Activated CD4-positive, alpha-beta T cell treated with anti-CD3 and anti-CD28 coated beads, Interleukin-2, amount 50 U/mL, for 24 hours (primary cell): ENCODE measurements at regions not wholly inside any gene's neighbourhood (a gene's known extent, or its start where the extent isn't known, plus 50 kb on each side); places are given as distances from the start of the nearest gene placed in this dataset.
"Not testable (repeated sequence)": the region's sequence is repeated elsewhere in the genome, so short reads cannot be mapped to it uniquely, and the experiment has no call there.

Experiments used
- DNase-seq, 2 donors: peaks; one replicate each; pipeline ENCODE4 v3.0.0-alpha.2; 2020; ENCODE audit warnings: low read depth in 1 of 2, low spot score in 1 of 2

DNA sequence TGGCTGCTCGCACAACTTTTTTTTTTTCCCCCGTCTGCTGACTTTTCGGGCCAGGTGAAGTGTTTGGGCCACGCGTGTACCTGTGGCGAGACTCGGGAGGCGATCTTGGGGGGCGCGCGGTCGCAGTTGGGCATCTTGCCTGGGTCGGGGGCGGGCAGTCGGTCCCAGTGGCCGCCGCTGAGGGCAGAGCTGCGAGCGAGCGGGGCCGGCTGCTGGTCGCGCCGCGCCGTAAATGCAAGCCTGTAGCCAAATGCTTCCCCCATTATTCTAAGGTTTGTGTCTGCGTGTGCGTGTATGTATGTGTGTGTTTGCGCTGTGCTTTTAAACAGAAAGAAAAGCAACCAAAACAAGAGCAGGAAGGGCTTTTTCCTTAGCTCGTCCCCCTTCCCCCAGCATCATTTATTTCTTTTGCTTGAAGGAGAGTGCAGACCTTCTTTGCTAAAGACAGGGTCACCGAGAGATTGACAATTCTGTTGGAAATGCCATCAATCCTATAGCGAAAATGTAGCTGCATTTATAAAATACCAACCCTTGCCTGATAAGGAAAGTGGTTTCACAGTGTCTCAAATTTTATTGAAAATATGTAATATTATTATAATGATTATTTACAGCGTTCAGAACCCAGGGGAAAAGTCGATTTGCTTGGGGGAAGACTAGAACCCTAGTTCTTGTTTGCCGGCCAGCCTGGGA, 143.2 kb upstream of the ZNF536 start:
- DNase-seq: no peak

- DNase-seq: no peak
Measured at GRCh38 chr19:30229525-30230174, 142.5 kb upstream of the ZNF536 start.

DNA sequence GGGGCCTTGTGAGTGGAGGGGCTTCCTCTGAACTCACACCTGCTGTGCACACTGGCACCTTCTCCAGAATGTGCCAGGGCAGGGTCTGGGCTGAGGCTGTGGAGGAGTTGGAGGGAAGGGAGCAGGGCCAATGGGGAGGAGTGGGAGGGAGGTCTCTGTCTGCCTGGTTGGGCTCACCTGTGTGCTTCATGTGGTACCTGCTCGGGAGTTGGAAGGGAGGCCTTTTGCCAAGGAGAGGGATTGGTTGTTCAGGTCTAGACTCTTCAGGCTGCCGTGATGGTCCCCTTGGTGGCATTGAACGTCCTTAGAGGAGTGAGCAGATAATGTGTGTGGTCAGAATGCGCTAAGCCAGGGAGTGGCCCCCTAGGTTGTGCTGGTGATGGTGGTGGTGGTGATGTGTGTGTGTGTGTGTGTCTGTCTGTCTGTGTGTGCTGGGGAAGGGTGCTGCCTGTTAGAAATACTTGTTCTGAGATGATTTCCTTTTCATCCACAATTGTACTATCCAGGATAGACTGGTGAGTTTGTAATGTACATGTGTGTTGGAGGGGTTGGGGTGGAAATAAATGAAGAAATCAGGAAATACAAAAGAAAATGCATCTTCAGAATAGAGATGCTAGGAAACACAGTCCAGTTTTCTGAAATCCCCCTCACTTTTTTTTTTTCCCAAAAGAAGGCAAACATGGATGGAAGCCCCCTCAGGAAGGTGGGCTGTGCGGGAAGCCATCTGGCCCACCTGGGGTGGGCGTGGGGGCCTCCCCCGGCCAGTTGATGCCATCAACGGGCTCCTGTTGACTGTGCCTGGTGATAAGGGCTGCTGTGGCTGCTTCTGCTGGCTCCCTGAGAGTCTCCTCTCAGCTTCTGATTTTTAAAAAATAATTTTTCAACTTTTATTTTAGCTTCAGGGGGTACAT, 140.5 kb upstream of the ZNF536 start:
- DNase-seq: no peak

DNA sequence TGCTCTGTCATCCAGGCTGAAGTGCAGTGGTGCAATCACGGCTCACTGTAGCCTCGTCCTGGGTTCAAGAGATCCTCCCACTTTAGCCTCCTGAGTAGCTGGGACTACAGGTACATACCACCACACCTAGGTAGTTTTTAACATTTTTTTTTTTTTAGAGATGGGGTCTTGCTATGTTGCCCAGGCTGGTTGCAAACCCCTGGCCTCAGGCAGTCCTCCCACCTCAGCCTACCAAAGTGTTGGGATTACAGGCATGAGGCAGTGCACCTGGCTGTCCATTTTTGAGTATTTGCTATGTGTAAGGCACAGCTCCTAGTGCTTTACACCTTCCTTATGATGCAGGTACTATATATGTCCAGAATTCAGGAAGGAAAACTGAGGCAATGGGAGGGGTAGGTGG, 138.8 kb upstream of the ZNF536 start:
- DNase-seq: no peak

DNA sequence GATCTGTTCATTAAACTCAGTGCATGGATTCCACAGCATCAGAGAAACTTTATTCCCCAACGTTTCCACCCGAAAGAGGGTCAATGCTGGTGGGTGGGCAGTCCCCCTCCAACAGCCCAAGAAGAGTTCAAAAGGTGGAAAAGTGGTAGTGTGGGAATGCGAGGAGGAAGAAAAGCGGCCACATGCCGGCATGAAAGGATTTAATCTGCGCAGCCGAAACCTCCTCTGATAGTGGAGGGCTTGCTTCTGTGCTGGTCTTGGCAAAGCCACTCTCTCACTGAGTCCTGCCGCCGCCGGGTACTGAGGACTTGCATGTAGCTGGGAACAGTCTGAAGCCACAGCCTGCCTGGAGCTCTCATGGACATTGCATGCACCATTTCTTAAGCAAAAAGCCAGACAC, 136.2 kb upstream of the ZNF536 start:
- no peak for DNase-seq

- DNase-seq: no peak
Measured at GRCh38 chr19:30236587-30236986, 135.6 kb upstream of the ZNF536 start.

DNA sequence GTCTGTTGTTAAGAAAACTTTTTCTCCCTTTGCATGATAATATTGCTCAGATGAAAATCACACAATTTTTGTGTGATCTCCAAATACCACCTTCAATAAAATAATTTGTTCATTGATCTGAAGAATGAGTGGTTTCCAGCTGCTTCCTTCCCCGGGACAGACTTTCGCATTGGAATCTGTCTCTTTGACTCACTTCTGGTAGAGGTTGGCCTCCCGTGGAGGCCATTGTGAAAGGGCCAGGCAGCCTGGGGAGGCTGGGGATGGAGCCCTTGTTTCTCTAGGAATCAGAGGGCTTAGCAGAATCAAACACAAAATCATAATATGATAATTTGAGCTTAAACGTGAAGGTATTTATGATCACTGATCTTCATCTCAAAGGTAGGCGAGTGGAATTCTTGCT, 135.0 kb upstream of the ZNF536 start:
- no peak for DNase-seq

DNA sequence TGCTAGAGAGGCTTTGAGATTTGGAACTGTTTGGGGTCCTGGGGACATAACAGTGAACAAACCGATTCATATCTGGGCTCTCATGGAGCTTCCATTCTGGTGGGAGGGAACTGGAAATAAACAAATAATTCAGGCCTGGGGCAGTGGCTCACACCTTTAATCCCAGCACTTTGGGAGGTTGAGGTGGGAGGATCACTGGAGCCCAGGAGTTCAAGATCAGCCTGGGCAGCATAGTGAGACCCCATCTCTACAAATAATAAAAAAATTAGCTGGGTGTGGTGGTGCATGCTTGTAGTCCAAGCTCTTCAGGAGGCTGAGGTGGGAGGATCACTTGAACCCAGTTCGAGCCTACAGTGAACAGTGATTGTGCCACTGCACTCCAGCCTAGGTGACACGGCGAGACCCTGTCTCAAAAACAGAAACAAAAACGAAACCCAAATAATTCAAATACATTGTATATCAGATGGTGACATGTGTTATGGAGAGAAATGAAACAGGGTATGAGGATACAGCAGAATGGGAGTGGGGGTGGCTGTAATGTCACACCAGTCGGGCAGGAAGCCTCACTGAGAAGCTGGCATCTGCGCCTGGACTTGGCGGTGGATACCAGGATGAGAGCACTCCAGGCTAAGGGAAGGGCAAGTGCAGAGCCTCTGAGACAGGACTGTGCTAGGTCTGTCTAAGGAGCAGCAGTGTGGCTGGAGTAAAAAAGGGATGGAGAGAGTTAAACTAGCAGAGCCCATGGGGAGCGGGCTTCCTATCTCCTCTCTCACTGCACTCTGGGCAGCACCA, 131.1 kb upstream of the ZNF536 start:
- no peak for DNase-seq

- DNase-seq: no peak
Measured at GRCh38 chr19:30244533-30244932, 127.7 kb upstream of the ZNF536 start.

DNA sequence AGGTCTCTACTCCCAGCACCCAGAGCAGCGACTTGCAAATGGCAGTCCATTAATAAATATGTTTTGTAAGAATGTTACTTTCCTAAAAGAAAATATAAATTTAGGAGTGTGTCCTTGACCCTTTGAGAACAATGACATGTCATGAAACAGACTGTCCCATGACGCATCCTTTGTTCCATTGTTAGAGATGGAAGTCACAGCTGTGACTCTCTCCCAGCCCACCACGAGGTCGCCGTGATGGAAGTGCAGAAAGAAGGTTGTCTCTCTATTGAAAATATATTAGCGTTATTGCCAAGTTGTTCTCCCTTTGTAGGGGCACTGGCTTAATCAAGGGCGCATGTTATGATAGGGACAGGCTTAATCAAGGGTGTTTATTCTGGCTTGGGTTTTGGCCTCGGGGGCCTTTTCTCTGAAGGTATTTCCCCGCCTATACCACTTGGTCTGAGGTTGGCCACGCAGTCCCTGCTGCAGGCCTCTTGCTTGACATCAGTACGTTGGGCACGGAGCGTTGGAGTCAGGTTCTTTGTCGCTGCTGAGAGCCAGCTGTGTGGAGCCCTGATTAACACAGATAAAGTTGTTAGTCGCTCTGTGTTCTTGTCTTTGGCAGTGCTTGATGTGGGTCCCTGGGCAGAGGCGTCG, 126.7 kb upstream of the ZNF536 start:
- DNase-seq: no peak

GRCh38 chr19:30249911-30250310, 122.3 kb upstream of the ZNF536 start:
- no peak for DNase-seq

GRCh38 chr19:30252214-30252613, 120.0 kb upstream of the ZNF536 start:
- DNase-seq: no peak

DNA sequence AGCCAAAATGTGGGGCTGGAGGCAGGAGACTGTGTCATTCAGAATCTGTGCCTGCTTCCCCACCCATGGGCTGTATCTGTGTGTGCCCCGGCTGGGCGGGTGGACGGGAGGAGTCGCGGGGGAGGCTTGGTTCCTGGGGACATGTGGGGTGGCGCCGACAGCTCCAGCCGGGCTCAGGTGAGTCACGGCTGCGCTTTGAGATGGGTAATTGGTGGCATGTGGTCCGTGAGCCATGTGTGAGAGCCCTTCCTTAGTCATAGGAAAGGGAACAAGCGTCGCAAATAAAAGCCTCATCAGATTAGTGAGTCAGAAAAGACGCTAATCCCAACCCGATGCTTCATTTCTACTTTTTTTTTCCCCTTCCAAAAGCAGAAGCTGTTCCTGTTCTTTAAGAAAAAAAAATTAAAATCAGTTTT, 118.6 kb upstream of the ZNF536 start:
- no peak for DNase-seq

DNA sequence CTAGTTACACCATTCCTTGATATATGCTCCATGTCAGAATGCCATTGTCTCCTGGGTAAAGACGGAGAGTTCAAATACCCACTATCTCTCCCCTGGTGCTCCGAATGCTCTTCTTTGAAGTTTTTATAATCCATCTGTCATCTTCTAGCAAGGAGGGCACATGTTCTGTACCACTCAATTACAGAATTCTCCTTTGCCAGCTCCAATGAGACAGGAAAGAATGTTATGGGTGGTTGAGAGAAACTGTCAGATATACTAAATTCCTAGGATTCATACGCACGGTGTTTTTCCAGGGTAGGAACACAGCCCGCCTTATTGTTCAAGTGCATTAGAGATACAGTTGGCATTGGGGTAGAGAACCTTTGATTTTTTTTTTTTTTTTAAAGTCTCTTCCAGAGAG, 118.0 kb upstream of the ZNF536 start:
- no peak for DNase-seq

DNA sequence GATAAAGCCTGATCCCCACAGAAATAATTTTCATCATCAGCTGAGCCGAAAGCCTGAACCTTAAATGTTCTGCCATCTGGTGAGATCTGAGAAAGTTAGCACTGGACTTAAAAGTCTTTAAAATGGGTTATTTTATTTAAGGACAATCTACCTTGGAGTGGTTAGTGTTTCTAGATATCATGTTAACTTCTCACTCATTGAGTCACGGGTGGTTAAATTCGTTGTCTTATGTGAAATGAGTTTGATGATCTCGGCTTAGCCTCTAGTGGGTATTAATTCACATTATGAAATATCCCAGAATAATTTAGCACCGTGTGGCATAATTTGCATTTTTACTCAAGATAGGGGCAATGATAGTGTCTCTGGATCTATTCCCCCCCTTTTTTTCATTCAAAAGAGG, 117.4 kb upstream of the ZNF536 start:
- no peak for DNase-seq

GRCh38 chr19:30255791-30256495, 116.2 kb upstream of the ZNF536 start:
- no peak for DNase-seq

DNA sequence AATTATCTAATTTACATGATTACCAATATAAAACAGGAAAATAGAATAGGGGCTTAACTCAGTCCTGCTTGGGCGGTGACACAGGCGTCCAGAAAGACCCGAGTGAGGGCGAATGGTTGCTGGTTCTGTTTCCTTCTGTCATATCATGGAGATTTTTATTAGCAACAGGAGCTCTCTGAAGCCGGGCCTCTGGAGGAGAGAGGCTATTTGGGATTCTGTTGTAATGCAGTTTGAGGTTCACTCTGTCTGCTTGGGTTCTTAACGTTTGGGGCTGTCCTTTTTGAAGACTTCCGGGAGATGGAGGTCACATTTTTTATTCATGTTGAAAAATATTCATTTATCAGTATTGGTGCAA, 115.7 kb upstream of the ZNF536 start:
- no peak for DNase-seq

- no peak for DNase-seq
Measured at GRCh38 chr19:30263830-30264381, 108.3 kb upstream of the ZNF536 start.

DNA sequence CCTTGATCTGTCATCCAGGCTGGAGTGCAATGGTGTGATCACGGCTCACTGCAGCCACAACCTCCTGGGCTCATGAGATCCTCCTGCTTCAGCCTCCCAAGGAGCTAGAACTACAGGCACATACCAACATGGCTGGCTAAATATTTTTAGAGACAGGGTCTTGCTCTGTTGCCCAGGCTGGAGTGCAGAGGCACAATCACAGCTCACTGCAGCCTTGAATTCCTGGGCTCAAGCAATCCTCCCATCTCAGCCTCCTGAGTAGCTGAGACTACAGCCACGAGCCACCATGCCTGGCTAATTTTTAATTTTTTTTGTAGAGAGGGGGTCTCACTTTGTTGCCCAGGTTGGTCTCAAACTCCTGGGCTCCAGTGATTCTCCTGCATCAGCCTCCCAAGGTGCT, 106.3 kb upstream of the ZNF536 start:
- DNase-seq: not testable (repeated sequence)

GRCh38 chr19:30266687-30267086, 105.5 kb upstream of the ZNF536 start:
- DNase-seq: no peak
